HG02642 (cell line): ENCODE measurements at regions not wholly inside any gene's neighbourhood (a gene's known extent, or its start where the extent isn't known, plus 50 kb on each side); places are given as distances from the start of the nearest gene placed in this dataset.
"Not testable (repeated sequence)": the region's sequence is repeated elsewhere in the genome, so short reads cannot be mapped to it uniquely, and the experiment has no call there.

Experiments used
- ATAC-seq: cut with Tn5 transposase; IDR thresholded peaks from one replicate; pipeline ENCODE4 v1.9.1; 2021; ENCODE audit warnings: mild to moderate bottlenecking; ENCODE audit not compliant: unreplicated experiment, poor library complexity

- ATAC-seq, result no peak
These were observed 406.9 kb upstream of the PRKCQ start for GRCh38 chr10:6986927-6987326.

GRCh38 chr10:6985644-6986043 lies 405.6 kb upstream of the PRKCQ start:
- ATAC-seq, result no peak

- ATAC-seq, result no peak
These were observed 404.9 kb upstream of the PRKCQ start for GRCh38 chr10:6984971-6985370.

- ATAC-seq, result not testable (repeated sequence)
These were observed 403.9 kb upstream of the PRKCQ start for GRCh38 chr10:6984016-6984415.

- ATAC-seq, result no peak
These were observed 400.3 kb upstream of the PRKCQ start for GRCh38 chr10:6980353-6980752.

GRCh38 chr10:6979371-6979770 lies 399.3 kb upstream of the PRKCQ start:
- no peak for ATAC-seq

- ATAC-seq, result no peak
These were observed 398.1 kb upstream of the PRKCQ start for GRCh38 chr10:6978187-6978627.

- ATAC-seq, result no peak
These were observed 397.5 kb upstream of the PRKCQ start for GRCh38 chr10:6977398-6978186.

GRCh38 chr10:6973899-6974298 lies 393.8 kb upstream of the PRKCQ start:
- ATAC-seq, result no peak

GRCh38 chr10:6972226-6972625 lies 392.1 kb upstream of the PRKCQ start:
- no peak for ATAC-seq

- no peak for ATAC-seq
These were observed 389.6 kb upstream of the PRKCQ start for GRCh38 chr10:6969659-6970058.

- ATAC-seq, result no peak
These were observed 384.5 kb upstream of the PRKCQ start for GRCh38 chr10:6964543-6964942.

GRCh38 chr10:6962576-6962975 lies 382.5 kb upstream of the PRKCQ start:
- no peak for ATAC-seq

GRCh38 chr10:6958711-6959110 lies 378.6 kb upstream of the PRKCQ start:
- ATAC-seq, result no peak

- ATAC-seq, result no peak
These were observed 378.2 kb upstream of the PRKCQ start for GRCh38 chr10:6958254-6958653.

GRCh38 chr10:6957851-6958250 lies 377.8 kb upstream of the PRKCQ start:
- no peak for ATAC-seq

GRCh38 chr10:6956562-6956961 lies 376.5 kb upstream of the PRKCQ start:
- ATAC-seq, result no peak

GRCh38 chr10:6953271-6953801 lies 373.3 kb upstream of the PRKCQ start:
- no peak for ATAC-seq

- no peak for ATAC-seq
These were observed 371.7 kb upstream of the PRKCQ start for GRCh38 chr10:6951732-6952131.

- ATAC-seq, result no peak
These were observed 370.1 kb upstream of the PRKCQ start for GRCh38 chr10:6950133-6950532.

- no peak for ATAC-seq
These were observed 364.4 kb upstream of the PRKCQ start for GRCh38 chr10:6944436-6944835.

GRCh38 chr10:6938384-6938783 lies 358.3 kb upstream of the PRKCQ start:
- ATAC-seq, result no peak
